Large intestine (tissue), 3 donors: ENCODE measurements at regions not wholly inside any gene's neighbourhood (a gene's known extent, or its start where the extent isn't known, plus 50 kb on each side); places are given as distances from the start of the nearest gene placed in this dataset.

Source experiments
- DNase-seq, 2 donors: peaks; one replicate each; pipeline versions ENCODE4 v3.0.0 to v3.0.0-alpha.2; 2013
- H3K27ac ChIP-seq: one replicate; pipeline ENCODE4 v1.5.1; 2013; ENCODE audit warnings: low read length
- H3K27me3 ChIP-seq: 2 replicates; pipeline ENCODE4 v1.6.1; 2013; ENCODE audit warnings: low read length; ENCODE audit not compliant: control insufficient read depth, insufficient read depth
- H3K36me3 ChIP-seq: 2 replicates; pipeline ENCODE4 v1.6.1; 2013; ENCODE audit warnings: low read length; ENCODE audit not compliant: control insufficient read depth, insufficient read depth
- H3K4me1 ChIP-seq: one replicate; pipeline ENCODE4 v1.6.1; 2013; ENCODE audit warnings: low read length; ENCODE audit not compliant: control insufficient read depth, insufficient read depth
- H3K4me3 ChIP-seq: one replicate; pipeline ENCODE4 v1.5.1; 2013; ENCODE audit warnings: low read length
- H3K9me3 ChIP-seq: one replicate; pipeline ENCODE4 v1.6.1; 2013; ENCODE audit warnings: mild to moderate bottlenecking, low read depth, low read length, moderate library complexity; ENCODE audit not compliant: control insufficient read depth
- WGBS: methylation state at CpG from one replicate; pipeline ENCODE4 v1.1.5; 2013; ENCODE audit warnings: low lambda C conversion rate; ENCODE audit not compliant: insufficient coverage; 5-methylcytosine and 5-hydroxymethylcytosine counted together

DNA sequence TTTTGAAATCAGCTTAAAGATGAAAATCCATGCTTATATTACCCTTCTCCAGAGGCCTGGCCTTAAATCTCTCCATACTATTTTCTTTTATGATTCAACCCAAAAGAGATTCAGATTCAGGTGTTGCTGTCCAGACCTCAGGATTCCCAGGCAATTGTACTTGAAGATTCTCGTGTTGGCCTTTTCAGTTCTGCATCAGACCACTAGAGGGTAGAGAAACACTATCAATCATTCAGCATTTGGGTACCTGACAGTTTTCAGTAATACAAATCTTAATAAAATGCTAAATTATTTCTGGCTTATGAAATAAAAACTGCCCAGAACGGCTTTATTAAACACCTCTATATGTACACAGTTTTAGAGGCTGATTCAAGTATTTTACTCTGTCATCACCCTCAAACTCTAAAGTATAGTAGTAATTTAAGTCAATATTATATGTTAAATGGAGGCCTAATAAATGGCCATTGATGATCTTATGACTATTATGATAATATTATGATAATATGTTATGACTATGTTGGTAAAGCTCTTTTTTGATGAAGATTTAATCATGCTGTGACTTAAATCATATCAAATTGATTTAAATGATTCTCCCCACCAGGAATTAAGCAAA, 301.1 kb downstream of the DUSP6 start:
- Histone ChIP-seq H3K9me3 (no peaks in the 10 kb centered on the region), H3K36me3 (no peaks in the 10 kb centered on the region), H3K4me3 (no peak overlapping the region), H3K4me1 (no peaks in the 10 kb centered on the region), H3K27me3 (no peaks in the 10 kb centered on the region), H3K27ac (no peak overlapping the region)
- WGBS = 22% methylated on average over 1 of the region's 2 CpGs
- peak in 1 of 2 donors; percentile 49 for DNase-seq

DNA sequence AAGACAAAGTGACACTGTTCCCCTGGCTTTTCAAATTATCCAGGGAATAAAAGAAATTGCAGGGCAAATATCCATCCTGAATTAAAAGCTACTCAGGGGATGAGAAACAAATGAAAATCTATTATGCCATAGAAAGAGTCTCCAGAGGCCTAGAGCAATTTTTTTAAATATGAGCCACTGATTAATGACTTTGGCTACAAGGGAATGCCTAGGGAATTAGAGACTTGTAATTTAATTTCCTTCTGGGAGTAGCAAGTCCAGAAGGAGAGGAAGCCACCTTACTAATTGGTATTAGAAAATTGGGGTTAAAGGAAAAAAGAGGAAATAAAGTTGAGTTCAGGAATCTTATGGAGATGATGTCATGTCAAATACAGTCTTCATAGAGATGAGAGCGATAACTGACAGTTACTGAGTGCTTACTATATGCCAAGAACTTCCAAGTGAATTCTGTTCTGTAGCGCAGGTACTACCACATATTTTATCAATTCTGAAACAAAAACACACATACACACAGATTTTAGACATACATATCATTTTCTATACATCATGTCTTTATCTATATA, 304.4 kb downstream of the DUSP6 start:
- Histone ChIP-seq H3K4me3 (no peak overlapping the region), H3K36me3 (no peaks in the 10 kb centered on the region), H3K9me3 (no peaks in the 10 kb centered on the region), H3K4me1 (no peaks in the 10 kb centered on the region), H3K27me3 (no peaks in the 10 kb centered on the region), H3K27ac (no peak overlapping the region)
- no peak for DNase-seq
- 100% methylated on average over 2 of the region's 2 CpGs for WGBS

DNA sequence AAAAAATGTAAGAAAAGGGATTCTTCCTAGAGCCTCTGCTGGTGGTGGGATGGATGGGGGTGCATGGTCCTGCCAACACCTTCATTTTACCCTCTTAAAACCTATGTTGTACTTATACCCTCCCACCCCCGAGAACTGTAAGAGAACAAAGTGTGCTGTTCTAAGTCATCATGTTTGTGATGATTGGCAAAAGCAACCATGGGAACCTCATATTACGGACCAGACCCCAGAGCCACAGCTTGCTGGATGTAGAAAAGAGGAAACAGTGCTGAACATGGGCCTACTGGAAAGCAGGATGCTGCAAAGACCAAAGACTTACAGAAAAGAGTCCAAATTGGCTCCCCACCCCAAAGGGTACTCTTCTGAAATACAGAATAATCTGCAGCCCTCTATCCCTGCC, 311.2 kb downstream of the DUSP6 start:
- no peaks in the 10 kb centered on the region for H3K9me3 ChIP-seq
- H3K36me3 ChIP-seq = no peaks in the 10 kb centered on the region
- no peak for DNase-seq
- H3K27ac ChIP-seq = no peak overlapping the region
- no peak overlapping the region for H3K4me3 ChIP-seq
- H3K27me3 ChIP-seq = no peaks in the 10 kb centered on the region
- H3K4me1 ChIP-seq = no peaks in the 10 kb centered on the region
- WGBS = no CpG with 5 or more reads among the region's 2 CpGs

DNA sequence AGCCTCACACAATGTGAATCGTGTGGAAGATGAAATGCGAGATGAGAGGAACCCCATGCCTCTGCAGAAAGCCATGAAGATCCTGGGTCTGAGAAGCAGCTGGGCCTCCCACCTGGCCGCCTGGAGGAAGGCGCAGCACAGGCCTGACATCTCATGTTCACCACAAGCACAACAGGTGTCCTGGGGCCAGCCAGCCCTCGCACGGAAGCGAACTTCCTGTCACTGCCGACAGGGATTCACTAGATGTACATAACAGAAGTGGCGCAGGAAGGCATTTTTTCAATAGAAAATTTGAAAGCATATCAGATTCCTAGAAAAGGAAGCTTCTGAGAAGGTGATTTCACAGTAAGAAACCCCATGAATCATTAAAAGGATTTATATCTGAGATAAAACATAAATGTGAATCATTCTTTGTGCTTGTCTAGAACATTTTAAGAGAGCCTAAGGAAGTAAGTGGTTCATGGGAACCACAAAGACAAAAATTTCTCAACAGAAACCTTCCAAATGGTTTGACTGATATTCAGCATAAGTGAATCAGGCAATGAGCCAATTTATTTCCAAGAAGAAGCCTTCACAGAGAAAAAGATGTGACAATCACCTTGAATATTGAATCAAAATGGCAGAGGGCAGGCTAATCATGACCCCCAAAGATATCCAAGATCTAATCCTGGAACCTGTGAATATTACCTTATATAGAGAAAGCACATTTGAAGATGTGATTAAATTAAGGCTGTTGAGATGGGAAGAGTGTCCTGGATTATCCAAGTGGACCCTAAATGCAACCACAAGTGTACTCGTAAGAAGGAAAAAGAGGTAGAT, 311.9 kb downstream of the DUSP6 start:
- Histone ChIP-seq H3K27me3 (no peaks in the 10 kb centered on the region), H3K4me3 (no peak overlapping the region), H3K36me3 (no peaks in the 10 kb centered on the region), H3K27ac (no peak overlapping the region), H3K9me3 (no peaks in the 10 kb centered on the region), H3K4me1 (no peaks in the 10 kb centered on the region)
- WGBS = 100% methylated on average over 1 of the region's 10 CpGs
- no peak for DNase-seq

DNA sequence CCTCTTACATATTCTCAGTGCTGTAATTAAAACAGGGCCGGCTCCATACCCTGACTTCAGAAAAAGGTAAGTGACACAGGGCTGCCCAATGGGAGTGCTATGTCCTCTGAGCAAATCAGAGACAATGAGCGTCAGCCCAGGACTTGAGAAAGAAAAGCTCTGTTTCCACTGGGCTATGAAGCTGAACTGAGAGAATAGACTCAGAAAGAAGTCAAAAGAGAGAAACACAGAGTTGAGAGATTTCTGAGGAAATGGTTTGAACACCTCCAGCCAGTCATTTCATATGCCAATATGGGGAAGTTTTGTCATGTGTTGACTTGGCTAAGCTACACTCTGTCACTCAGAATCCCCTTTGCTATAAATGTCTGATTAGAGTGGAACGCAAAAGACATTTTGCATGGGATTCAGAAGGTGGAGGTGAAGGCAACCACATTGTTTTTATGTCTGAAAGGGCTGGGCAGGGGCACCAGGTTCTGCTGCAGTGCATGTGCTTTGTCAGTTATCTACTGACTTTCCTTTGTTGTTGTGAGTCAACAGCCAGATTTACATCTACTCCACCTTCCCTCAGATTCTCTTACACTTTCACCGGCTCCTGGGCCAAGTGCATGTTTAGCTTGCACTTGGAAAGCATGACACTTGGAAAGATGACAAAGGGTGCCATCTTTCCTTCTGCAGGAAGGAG, 313.3 kb downstream of the DUSP6 start:
- no peaks in the 10 kb centered on the region for H3K9me3 ChIP-seq
- no peak for DNase-seq
- H3K27me3 ChIP-seq = no peaks in the 10 kb centered on the region
- H3K4me1 ChIP-seq = no peaks in the 10 kb centered on the region
- no peak overlapping the region for H3K4me3 ChIP-seq
- no peak overlapping the region for H3K27ac ChIP-seq
- 100% methylated on average over 1 of the region's 4 CpGs for WGBS
- H3K36me3 ChIP-seq = no peaks in the 10 kb centered on the region

DNA sequence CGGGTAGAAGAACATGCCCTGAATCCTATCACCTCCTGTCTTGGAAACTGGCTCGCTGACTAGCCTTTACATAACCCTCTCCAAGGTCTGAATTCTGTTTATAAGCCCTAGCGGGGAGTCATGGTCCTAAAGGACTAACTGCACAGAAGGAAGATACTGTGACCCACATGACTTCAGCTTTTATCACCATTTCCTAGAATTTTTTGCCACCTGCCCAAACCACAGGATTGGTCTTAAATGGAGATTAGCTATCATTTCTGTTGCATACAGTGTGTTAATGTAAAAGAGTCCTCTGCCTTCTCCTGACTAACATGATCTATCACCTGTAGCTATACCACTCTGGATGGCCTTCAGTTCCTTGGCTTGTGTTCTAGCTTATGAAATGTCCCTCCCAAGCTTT, 319.2 kb downstream of the DUSP6 start:
- Histone ChIP-seq H3K4me3 (no peak overlapping the region), H3K36me3 (no peaks in the 10 kb centered on the region), H3K4me1 (peaks cover 4% of the 10 kb centered on the region), H3K27me3 (no peaks in the 10 kb centered on the region), H3K9me3 (no peaks in the 10 kb centered on the region), H3K27ac (no peak overlapping the region)
- no CpG with 5 or more reads among the region's 3 CpGs for WGBS
- DNase-seq = no peak

DNA sequence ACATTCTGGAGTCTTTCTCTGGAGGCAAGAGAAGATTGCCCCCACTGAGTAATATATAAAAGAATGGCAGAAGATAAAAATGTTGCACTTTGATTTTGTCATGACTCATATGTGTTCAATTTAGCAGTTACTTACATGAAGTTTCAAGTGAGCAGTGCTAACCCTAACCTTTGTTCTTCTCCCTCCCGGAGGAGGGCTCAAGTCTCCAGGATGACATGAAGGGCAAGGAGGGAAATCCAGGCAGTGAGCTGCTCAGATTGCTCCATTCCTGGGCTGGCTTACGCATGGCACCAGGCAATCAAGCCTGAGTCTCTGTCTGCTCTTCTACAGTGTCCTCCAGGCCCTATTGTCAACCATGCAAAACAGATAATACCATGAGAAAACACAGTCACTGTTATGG, 322.3 kb downstream of the DUSP6 start:
- peak; percentile 56 to 84 for DNase-seq
- H3K4me1 ChIP-seq = peaks cover 4% of the 10 kb centered on the region
- no peak overlapping the region for H3K4me3 ChIP-seq
- no CpG with 5 or more reads among the region's 2 CpGs for WGBS
- peak overlapping the region; percentile 19 for H3K27ac ChIP-seq
- H3K36me3 ChIP-seq = no peaks in the 10 kb centered on the region
- H3K27me3 ChIP-seq = no peaks in the 10 kb centered on the region
- H3K9me3 ChIP-seq = no peaks in the 10 kb centered on the region

DNA sequence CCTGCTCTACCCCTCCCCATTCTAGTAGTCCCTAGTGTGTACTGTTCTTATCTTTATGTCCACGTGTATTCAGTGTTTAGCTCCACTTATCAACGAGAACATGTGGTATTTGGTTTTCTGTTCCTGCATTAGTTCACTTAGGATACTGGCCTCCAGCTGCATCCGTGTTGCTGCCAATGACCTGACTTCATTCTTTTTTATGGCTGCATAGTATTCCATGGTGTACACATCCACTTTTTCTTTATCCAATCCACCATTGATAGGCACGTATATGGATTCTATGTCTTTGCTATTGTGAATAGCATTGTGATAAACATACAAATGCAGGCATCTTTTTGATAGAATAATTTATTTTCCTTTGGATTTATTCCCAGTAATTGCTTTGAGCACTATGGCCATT, 327.7 kb downstream of the DUSP6 start:
- DNase-seq = no peak
- Histone ChIP-seq H3K4me1 (no peaks in the 10 kb centered on the region), H3K36me3 (no peaks in the 10 kb centered on the region), H3K27ac (no peak overlapping the region), H3K9me3 (no peaks in the 10 kb centered on the region), H3K27me3 (no peaks in the 10 kb centered on the region), H3K4me3 (no peak overlapping the region)
- whole genome bisulfite sequencing = 80% methylated on average over 1 of the region's 4 CpGs

DNA sequence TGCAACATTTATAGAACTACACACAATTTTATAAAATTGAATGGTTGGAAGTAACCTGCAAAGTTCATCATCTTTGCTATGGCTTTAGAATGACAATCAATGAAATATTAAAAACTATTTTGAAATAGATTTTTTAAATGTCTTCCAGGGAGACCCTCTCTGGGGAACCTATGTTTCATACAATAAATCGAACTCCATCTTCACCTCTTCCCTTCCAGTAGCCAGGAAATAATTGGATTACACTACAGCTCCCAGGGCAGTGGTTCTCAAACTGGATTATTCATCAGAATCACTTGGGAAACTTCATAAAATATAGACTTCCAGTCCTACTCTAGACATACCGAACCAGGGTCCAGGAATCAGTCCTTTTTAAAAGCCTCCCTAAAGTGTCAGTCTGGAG, 328.4 kb downstream of the DUSP6 start:
- H3K4me3 ChIP-seq = no peak overlapping the region
- H3K36me3 ChIP-seq = no peaks in the 10 kb centered on the region
- no peaks in the 10 kb centered on the region for H3K4me1 ChIP-seq
- no peaks in the 10 kb centered on the region for H3K9me3 ChIP-seq
- no peaks in the 10 kb centered on the region for H3K27me3 ChIP-seq
- no peak for DNase-seq
- 100% methylated on average over 1 of the region's 2 CpGs for WGBS
- H3K27ac ChIP-seq = no peak overlapping the region

DNA sequence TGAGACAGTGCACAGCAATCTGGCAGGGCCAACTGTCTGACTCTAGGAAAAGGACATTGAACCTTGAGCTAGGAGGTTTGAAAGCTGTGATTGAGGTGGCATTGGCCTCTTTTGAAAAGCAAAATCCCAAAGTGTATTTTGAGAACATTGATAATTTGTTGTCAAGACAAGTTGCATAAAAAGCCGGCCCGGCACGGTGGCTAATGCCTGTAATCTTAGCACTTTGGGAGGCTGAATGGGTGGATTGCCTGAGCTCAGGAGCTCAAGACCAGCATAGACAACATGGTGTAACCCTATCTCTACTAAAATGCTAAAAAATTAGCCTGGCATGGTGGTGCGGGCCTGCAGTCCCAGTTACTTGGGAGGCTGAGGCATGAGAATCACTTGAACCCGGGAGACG, 331.6 kb downstream of the DUSP6 start:
- Histone ChIP-seq H3K27ac (no peak overlapping the region), H3K4me1 (peaks cover 3% of the 10 kb centered on the region), H3K9me3 (no peaks in the 10 kb centered on the region), H3K36me3 (no peaks in the 10 kb centered on the region), H3K27me3 (no peaks in the 10 kb centered on the region), H3K4me3 (no peak overlapping the region)
- no peak for DNase-seq
- no CpG with 5 or more reads among the region's 6 CpGs for WGBS
